NCI-H128 (cell line): ENCODE measurements at regions not wholly inside any gene's neighbourhood (a gene's known extent, or its start where the extent isn't known, plus 50 kb on each side); places are given as distances from the start of the nearest gene placed in this dataset.
"Not testable (repeated sequence)": the region's sequence is repeated elsewhere in the genome, so short reads cannot be mapped to it uniquely, and the experiment has no call there.

ENCODE experiments used
- DNase-seq: peaks from one replicate; lab custom pipeline; 2025; ENCODE audit not compliant: unreplicated experiment; lab: John Stamatoyannopoulos, UW

DNA sequence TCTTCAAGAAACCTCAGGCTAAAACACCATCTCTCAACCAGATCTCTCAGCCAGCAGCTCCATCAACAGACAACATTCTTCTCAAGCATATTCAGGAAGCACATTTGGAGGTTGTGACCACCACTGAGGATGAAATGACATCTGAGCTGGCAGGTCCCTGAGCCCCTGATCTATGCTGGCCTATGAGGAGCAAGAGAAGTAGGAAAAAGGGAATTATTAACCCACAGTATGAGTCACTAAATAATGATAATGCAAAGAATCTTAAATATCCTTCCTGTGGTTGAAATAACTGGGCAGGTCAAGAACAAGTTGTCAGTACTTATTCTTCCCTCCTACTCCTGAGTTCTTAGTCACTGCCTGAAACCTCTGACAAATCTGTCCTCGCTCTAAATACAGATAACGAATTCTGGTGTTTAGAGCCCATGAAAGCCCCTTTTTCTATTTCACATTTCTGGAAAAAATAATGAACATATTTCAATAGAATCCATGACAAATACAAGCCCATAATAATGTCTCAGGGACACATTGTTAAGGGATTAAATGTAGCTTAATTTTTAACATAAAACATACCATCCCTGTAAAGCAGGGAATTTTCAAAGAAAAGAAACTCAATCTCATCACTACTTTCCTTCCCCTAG, 225.8 kb upstream of the IRS2 start:
- DNase-seq, result no peak

DNA sequence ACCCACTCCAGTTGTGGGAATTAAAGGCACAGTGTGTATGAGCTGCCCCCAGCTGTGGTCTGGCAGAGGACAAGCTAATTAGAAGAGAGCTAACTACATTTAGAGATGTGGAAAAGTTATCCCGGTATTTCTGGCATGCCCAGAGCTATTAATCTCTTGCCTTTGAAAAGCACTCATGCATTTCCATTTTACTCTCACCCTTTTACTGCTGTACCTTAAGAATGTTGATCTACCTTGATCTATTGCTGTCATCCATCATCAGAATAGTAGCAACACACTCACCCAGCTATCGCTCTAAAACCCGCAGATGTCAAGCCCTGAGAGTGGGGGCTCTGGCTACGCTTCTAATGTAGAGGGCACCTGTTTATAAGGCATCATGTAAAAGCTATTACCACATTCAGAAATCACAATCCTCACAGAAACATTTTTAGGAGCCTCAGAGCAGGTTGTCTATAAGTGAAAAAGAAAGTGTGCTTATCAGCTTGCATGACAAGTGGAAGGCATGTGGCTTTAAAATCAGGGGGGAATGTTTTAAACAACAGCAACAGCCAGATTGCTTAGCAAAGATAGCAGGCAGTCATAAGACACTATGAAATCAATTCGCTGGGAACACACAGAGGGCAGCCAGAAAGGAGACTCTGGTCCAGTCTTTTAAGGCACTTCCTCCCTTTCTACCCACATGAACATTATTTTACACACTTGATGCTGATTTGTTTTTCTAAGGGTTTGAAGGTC, 224.2 kb upstream of the IRS2 start:
- DNase-seq, result peak; percentile 44

DNA sequence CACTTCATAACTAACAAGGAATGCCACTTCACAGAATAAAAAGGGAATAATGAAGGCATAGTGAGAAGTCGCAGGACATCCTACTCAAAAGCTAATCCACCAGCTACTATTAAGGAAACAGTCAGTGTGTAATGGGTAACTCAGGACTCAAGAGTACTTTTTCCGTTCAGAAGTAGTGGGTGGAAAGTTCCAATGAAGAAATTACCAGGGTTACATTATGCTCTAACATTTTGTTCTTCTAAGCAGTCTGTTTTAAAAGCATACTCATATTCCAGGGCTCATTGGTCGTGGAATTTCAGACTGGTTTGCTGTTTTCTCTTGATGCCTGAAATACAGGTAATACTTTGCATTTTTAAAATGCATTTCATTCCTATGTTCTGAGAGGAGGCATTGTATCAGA, 222.4 kb upstream of the IRS2 start:
- DNase-seq, result no peak

DNA sequence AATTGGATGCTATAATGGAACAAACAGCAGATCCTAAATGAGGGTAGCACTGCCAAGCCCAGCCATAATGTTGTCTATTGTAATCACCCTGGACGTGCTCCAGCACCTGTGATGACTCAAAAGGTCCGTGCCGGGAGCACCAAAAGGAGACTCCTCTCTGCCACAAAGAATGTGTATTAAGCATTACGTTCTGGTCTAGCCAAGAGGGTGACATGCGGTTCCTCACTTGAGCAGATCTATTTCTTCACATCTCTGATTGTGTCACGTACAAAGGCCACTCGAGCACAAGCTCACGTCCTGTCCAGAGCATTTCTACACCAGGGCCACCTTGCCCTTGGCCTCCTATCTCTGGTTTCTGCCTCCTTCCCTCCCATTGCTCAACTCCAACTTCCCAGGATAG, 219.9 kb upstream of the IRS2 start:
- DNase-seq, result no peak

DNA sequence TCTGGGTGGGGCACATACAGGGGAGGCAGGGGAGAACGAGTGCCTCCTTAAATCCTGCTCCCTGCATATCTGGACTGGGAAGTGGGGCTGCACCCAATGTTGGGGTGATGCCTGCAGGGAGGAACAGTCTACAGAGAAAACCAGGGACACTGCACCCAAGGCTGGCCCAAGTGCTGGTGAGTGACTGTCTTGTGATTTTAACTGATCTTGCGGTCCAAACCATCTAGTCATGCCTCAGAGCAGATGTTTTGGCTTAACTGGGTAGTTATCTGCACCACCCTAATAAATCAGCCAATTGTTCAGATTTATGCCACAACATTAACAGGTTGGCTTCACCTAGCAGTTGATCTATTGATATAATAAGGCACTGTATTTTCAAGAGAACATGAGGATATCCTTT, 219.2 kb upstream of the IRS2 start:
- DNase-seq, result no peak

DNA sequence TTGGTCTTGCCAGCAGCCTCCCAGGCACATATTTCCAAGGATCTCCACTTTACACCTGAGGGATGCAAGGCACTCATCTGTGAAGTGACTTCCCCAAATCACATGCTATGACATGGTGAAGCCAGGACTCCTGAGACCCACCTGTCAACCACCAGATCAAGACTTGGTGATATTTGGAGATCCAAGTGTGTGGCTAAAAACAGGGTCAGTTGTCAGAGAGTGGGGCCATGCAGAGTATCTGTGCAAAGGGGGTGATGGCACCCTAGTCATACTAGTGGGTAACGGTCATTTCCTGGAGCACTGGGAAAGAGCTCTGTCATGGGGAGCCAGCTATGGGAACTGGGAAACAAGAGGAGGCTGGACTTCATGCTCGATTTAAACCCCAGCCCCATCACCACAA, 218.4 kb upstream of the IRS2 start:
- DNase-seq, result no peak

DNA sequence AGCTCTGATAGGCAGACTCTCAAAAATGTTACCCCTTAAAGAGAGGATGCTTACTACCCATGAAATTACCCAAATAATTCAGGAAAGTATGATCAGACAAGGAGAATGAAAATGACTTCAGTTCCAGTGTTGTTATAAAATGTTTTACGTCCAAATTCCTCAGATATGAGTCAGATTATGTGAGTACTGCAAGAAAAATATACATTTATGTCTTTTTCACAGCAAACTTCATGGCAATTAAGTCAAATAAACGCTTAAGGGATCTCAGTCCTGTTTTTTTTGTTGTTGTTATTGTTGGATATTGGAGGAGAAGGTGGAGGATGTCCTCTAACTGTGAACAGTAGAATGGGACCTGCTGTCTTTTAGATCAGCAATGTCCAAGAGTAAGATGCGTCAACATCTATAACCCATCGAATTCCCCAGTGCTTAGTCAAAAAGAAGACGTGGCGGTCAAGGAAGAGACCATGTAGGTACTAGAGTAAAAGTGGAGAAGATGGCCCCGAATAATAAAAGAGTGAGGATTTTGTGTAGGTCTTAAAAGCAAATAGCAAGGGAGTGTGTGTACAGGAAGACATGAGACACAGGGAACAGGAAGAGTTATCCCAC, 215.4 kb upstream of the IRS2 start:
- DNase-seq, result no peak

DNA sequence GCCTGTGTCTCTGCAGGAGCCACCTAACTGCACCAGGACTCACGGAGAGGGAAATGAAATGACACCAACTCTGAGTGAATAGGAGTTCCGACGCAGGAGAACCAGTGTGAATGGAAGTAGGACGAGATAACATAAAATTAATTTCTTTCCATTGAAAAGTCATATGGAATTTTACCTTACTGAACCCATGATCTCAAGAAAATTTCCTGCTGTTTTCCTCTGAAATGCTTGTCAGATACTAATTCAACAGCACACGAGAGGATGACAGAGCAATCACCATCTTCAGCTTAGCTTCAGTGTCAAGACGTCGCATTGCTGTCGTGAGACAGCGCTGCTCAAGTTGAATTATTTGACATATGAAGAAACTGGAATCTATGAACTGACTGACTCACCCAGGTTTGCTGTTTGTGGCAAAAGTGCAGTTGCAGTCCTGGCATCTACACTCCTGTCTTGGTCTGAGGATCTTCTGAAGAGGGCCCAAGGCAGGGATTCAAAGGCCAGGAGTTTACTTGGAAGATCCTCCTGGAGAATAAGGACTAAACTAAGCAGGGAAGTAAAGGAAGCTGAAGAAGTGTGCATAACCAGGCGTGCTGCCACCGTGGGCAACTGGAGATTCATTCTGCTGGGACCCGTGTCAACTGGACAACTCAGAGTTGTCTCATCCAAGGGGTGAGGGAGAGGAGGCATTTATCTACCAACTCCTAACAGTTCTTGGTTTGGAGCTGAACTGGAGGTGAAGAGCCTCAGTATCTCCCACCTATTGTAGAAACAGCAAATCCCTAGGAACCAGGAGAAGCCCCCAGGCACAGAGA, 214.4 kb upstream of the IRS2 start:
- DNase-seq, result no peak

DNA sequence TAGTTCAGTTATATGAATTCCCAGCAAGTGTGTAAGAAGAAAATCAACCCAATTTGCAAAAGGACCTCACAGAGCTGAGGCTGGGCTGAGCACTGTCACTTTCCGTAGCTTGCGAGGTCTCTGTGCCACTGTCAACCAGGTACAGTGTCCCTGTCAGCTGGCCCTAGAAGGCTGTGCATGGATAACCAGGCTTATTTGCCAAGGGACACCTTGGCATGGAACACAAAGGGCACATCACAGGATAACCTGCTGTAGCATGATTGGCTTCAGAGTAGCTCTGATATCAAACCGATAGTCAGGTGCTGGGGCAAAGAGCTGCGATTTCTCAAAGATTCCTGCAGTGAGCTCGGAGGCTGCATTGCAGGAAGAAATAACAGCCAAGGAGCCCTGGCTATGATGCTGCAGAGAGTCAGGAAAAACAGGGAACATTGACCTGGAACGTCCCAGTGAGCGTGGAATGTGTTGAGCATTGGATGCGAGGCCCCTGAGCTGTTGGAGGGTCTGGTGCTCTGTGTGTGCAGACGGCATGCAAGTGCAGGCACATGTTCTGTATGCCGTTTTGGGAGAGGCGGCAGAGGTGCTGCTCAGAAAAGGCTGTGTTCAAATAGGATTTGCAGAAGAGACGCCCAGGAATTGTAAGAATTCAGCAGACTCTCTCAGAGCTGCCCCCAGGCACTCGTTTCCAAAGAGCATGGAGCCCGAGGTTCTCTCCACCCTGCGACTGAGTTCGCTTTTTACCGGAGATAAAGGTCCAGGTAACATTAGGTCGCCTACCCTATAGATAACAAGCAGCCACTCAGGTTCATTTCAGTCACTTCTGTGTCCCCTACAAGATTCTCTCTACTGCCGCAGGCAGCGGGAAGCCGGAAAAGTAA, 213.5 kb upstream of the IRS2 start:
- no peak for DNase-seq

DNA sequence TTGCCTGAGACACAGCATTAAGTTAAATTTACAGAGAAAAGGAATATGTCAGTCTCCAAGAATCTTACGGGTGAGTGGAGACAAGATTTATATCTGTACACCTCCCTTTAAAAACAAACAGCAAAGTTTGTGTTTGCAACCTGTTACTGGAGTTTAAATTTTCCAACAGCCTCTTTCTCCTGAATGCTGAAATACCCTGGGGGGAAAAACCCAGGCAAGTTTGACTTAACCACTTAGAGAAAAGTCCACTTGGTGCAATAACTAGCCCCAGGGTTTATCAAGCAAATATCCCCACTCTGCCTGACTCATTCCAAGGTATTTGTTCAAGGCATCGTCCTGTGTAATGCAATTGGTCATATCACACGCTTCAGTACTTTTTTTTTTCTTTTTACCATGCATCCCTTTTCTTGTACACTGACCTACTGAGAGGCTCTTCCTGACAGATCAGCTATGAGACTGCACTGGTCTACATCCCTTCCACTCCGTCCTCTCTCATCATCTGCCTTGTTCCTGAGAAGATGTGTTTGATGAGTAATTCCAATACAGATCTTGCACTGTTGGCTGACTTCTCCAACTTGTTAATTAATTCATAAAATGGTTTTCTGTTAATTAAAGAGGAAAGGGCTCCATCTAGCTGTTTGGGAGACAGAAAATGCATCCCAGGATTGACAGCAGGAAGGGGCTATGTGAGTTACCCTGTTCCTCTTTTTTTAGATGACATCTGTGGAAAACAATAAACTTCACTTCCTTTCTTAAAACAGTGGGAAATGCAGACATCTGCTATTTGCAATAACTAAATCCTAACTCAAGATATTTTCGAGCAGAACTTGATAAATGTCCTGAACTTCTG, 212.5 kb upstream of the IRS2 start:
- no peak for DNase-seq

DNA sequence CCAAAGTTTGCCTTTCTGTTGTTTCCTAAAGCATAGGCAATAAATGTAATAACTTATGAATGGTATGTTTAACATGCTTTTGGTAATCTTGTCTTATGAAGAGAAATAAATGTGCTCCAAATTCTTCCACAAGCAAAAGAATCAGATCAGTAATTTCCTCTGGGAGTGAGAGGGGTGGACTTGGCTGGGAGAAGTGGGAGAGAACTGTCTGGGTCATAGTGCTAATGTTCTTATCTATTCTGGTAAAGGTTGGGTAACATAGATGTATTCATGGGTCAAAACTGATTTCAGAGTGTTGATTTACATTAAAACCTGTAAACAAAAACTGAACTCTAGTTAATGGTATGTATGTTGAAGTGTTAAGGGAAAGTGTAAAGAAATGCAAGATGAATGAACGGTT, 211.7 kb upstream of the IRS2 start:
- DNase-seq, result no peak

DNA sequence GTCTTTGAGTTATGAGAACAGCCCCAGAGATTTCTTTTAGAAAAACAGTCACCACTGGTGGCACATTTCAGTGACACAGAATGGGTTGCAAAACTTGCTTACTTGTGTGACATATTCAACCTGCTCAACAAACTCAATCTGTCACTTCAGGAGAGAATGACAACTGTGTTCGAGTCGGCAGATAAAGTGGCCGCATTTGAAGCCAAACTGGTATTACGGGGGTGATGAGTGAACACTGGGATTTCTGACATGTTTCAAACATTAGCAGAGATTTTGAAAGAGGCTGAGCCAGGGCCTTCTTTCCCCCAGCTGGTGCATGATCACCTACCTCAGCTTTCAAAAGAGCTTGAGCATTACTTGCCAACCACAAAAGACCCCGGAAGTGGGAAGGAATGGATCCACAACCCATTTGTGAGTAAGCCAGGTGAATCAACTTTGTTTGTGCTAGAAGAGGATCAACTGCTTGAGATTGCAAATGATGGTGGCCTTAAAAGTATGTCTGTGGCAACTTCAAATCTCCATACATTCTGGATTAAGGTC, 210.7 kb upstream of the IRS2 start:
- DNase-seq, result not testable (repeated sequence)

DNA sequence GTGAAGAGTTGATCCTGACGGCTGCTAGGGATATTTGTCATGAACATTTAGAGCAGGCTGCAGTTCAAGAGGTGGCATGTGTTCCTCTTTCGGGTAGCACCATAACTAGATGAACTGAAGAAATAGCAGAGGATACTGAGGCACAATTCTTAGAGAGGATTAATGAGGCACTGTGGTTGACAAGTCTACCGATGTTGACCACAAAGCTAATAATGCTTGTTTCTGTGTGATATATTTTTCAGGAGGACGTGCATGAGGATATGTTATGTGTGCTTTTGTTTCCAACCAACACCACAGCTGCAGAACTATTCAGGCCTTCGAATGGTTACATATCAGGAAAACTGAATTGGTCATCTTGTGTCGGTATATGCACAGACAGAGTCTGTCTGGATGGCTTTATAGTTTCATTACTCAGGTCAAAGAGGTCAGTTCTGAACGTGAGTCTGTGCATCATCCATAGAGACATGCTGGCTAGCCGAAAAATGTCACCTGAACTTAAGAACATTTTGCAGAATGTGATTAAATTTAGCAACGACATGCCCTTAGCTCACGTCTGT, 210.1 kb upstream of the IRS2 start:
- DNase-seq, result no peak

DNA sequence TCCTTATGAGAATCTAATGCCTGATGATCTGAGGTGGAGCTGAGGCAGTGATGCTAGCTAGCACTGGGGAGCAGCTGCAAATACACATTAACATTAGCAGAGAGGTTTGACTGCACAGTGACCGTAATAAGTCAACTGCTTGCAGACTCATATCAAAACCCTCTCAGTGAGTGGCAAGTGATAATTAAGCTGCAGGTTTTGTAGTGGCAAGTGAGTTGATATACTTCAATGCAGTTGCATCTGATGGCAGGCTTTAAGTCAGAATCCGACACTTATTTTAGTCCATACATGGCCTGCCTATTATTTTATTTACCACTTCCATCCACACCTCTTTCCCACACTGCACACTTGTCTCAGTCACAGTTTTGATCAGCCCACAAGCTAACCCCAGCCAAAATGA, 209.2 kb upstream of the IRS2 start:
- no peak for DNase-seq

DNA sequence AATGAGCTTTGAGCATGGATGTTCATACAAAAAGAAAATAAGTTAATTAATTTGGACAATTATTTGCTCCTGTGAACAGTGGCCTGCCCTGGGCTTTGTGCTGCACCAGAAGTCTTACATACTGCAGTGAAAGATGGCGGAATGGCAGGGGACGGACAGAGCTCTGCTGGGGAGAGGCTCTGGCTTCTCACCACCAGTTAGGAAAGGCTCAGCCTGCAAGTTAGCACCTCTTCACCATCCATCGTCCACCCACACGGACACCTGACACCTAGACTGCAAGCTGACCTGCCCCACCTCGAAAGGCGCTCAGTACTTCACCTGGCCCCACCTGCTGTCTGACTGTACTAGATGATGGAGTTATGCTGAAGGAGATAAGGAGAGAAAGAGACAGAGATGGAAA, 203.9 kb upstream of the IRS2 start:
- DNase-seq, result no peak

DNA sequence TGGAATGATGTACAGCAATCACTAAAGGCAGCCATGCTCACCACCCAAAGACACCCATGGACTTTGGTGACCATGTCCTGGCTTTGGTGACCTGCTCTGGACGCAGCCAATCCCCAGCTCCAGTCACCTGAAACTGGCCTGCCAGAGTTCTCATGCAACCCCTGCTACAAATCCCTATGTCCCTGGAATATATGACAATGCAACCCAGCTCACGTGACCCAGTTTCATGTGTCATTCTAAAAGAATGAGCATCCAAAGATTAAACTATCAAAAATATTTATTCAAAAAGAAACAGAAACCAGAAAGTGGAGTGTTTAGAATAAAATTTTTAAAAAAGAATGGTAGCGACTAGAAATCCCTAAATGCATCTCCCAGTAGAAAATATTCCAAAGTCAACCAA, 203.3 kb upstream of the IRS2 start:
- DNase-seq, result no peak

DNA sequence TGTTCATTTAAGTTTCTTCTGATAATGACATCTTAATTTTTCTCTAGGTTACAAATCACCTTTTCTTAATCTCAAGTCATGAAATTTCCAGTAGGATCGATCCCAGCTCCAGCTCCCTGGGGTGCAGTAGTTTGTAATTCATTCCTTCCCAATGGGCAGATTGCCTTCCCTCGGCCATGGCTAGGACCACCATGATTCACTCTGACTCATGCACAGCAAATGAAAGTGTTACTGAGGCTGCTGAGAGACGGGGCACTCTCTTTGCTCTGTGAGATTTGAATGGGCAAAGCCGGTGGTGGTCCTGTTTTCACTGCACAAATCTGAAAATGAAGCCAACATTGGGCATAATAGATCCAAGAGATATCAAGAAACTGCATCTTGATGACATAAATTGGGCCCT, 202.8 kb upstream of the IRS2 start:
- DNase-seq, result no peak

DNA sequence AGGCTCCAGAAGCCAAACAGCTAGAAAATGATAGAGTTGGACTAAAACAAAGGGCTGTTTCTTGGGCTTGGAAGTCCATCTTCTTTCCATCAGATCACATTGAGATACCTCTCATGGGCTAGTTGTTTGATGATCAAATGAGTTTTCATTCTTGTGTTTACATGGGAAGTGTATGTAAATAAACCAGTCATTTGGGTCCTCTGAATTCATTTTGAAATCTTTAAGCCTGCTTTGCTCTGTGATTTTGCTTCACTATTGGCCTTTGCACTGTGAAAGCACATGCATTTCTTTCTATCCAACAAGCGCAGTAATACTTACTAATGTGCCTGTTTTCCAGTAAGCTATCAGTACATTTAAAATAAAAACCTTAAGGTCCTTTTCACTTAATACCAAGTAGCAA, 200.5 kb upstream of the IRS2 start:
- DNase-seq, result no peak

DNA sequence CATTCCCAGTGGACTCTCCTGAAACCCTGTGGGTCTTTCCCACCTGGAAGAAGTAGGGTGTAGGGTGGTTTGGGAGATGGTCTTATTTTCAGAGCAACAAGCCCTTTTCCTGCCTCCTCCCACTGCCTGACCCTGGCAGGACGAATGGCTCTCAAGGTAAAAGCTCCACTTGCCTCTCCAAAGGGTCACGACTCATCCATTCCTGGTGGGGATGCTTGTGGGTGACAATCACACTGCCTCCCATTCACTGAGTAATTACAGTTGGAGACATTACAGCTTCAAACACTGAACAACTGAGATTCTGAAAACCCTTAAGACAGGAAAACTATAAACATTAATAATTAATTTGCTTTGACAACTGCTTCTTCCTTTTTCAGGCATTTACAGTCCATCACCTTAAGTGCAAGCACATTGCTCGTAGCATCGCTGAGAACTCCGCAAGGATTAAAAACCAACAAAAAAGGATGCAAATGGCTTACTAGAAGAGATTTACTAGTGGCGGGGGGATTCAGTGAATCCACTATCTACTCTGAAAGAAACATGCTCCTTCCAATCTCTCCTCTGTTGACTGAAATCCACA, 199.6 kb upstream of the IRS2 start:
- no peak for DNase-seq
